ENCODE measurements at regions not wholly inside any gene's neighbourhood (a gene's known extent, or its start where the extent isn't known, plus 50 kb on each side); places are given as distances from the start of the nearest gene placed in this dataset.

DNA sequence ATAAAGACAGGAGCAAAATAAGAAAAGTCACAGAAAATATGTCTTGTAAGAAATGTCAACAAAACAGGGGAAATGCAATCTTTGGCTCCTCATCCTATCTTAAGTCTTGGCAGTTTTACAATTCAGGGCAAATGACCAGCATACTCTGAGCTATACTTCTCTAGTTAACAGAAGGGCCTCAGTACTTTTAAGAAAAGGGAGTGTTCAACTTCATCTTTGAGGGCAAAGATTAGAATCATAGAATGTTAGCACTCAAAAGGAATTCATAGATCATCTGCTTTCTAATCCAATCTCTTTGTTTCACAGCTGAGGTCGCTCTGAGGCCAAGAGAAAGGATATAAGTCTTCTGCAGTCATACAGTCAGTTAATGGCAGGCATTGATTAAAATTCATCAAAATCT lies 174.0 kb upstream of the NT5C1B start:
- TF ChIP-seq CTCF (IDR thresholded peaks at IDR 0.05; ENCODE audit: low read depth, low read length, poor library complexity, severe bottlenecking), result no peak
- no peak for TF ChIP-seq EZH2phosphoT487 (IDR thresholded peaks at IDR 0.05; ENCODE audit: borderline replicate concordance, low read length)

Measured in DOHH2 (cell line).